ENCODE measurements at regions not wholly inside any gene's neighbourhood (a gene's known extent, or its start where the extent isn't known, plus 50 kb on each side); places are given as distances from the start of the nearest gene placed in this dataset.

GRCh38 chr2:11077411-11077810 is 77.9 kb upstream of the SLC66A3 start:
- Histone ChIP-seq H4K20me1 (replicated peaks; ENCODE audit: insufficient read depth) (no peaks in the 10 kb centered on the region), H2AFZ (no peak overlapping the region), H3K36me3 (ENCODE audit: insufficient read depth) (no peaks in the 10 kb centered on the region), H3K79me2 (replicated peaks; ENCODE audit: insufficient read depth) (no peaks in the 10 kb centered on the region), H3K4me3 (no peak overlapping the region), H3K4me2 (no peak overlapping the region), H3F3A (replicated peaks; ENCODE audit: low read depth) (no peaks in the 10 kb centered on the region), H3K4me1 (ENCODE audit: insufficient read depth) (peaks cover 11% of the 10 kb centered on the region), H3K27ac (ENCODE audit: low read depth) (no peak overlapping the region), H3K27me3 (ENCODE audit: insufficient read depth) (no peaks in the 10 kb centered on the region), H3K9me2 (ENCODE audit: insufficient read depth) (no peaks in the 10 kb centered on the region)
- Mint-ChIP-seq H3K27ac (no peak overlapping the region), H3K4me3 (no peak overlapping the region), H3K36me3 (ENCODE audit: low read depth) (no peaks in the 10 kb centered on the region; the same call in 2 of the 3 replicates), H3K4me1 (peaks cover 17% of the 10 kb centered on the region), H3K27me3 (ENCODE audit: insufficient read depth, low read depth, poor library complexity) (peaks cover 11% of the 10 kb centered on the region), H3K9me3 (no peaks in the 10 kb centered on the region; the same call in 2 of the 3 replicates)
- ATAC-seq = no peak
- TF ChIP-seq STAT1 (IDR thresholded peaks at IDR 0.05; ENCODE audit: unreplicated experiment) = no peak
- TF ChIP-seq JUNB (IDR thresholded peaks at IDR 0.05; ENCODE audit: unreplicated experiment) = no peak
- no peak for DNase-seq (ENCODE audit: low spot score)

GRCh38 chr2:11079136-11079824 is 76.0 kb upstream of the SLC66A3 start:
- H3K79me2 ChIP-seq (replicated peaks; ENCODE audit: insufficient read depth) = no peaks in the 10 kb centered on the region
- ATAC-seq (no peak), DNase-seq (ENCODE audit: low spot score) (no peak)
- H3K36me3 ChIP-seq (ENCODE audit: insufficient read depth) = no peaks in the 10 kb centered on the region
- Mint-ChIP-seq H3K36me3 (ENCODE audit: low read depth) (no peaks in the 10 kb centered on the region; the same call in 2 of the 3 replicates), H3K4me3 (no peak overlapping the region), H3K4me1 (0 out of 3 replicates have a peak, but pooled peaks cover 3% of the 10 kb centered on the region), H3K27me3 (ENCODE audit: insufficient read depth, low read depth, poor library complexity) (peaks cover 11% of the 10 kb centered on the region), H3K9me3 (no peaks in the 10 kb centered on the region; the same call in 2 of the 3 replicates), H3K27ac (no peak overlapping the region)
- no peaks in the 10 kb centered on the region for H3K9me2 ChIP-seq (ENCODE audit: insufficient read depth)
- H3K27me3 ChIP-seq (ENCODE audit: insufficient read depth) = no peaks in the 10 kb centered on the region
- H3K4me2 ChIP-seq = no peak overlapping the region
- TF ChIP-seq JUNB (IDR thresholded peaks at IDR 0.05; ENCODE audit: unreplicated experiment) (no peak), ZNF331 (CRISPR knock-in tag; IDR thresholded peaks at IDR 0.05; ENCODE audit: low read depth) (no peak), NANOG (IDR thresholded peaks at IDR 0.05; ENCODE audit: borderline replicate concordance) (no peak), ETS1 (IDR thresholded peaks at IDR 0.05) (no peak), REST (IDR thresholded peaks at IDR 0.05; ENCODE audit: unreplicated experiment) (no peak)
- H4K20me1 ChIP-seq (replicated peaks; ENCODE audit: insufficient read depth) = no peaks in the 10 kb centered on the region
- no peak overlapping the region for H3K27ac ChIP-seq (ENCODE audit: low read depth)
- H3K4me3 ChIP-seq = no peak overlapping the region
- H2AFZ ChIP-seq = no peak overlapping the region
- no peaks in the 10 kb centered on the region for H3K4me1 ChIP-seq (ENCODE audit: insufficient read depth)
- no peaks in the 10 kb centered on the region for H3F3A ChIP-seq (replicated peaks; ENCODE audit: low read depth)

Data from GM23338 (cell line).